ENCODE measurements at regions not wholly inside any gene's neighbourhood (a gene's known extent, or its start where the extent isn't known, plus 50 kb on each side); places are given as distances from the start of the nearest gene placed in this dataset.
A peak's percentile ranks its signal among the peaks of the same experiment; 100 is the strongest.

GRCh38 chr10:47192273-47192672 is 107.7 kb upstream of the GDF10 start:
- Histone ChIP-seq H3K27ac (ENCODE audit: low read depth, low read length) (no peak overlapping the region), H3K27me3 (ENCODE audit: control insufficient read depth in 5 of 5, insufficient read depth in 4 of 5, low read length in 5 of 5) (no peaks in the 10 kb centered on the region), H3K4me3 (ENCODE audit: low read depth in 1 of 5, low read length in 5 of 5) (no peak overlapping the region), H3K4me1 (ENCODE audit: control insufficient read depth in 5 of 5, insufficient read depth in 5 of 5, low read length in 5 of 5) (no peaks in the 10 kb centered on the region), H3K9ac (ENCODE audit: low read length in 5 of 5) (no peak overlapping the region), H3K9me3 (ENCODE audit: control insufficient read depth in 5 of 5, low read length in 5 of 5) (no peaks in the 10 kb centered on the region), H3K36me3 (ENCODE audit: control insufficient read depth in 5 of 5, insufficient read depth in 5 of 5, low read length in 5 of 5) (no peaks in the 10 kb centered on the region)

- no peaks in the 10 kb centered on the region for H3K4me1 ChIP-seq (ENCODE audit: control insufficient read depth in 5 of 5, insufficient read depth in 5 of 5, low read length in 5 of 5)
- H3K27ac ChIP-seq (ENCODE audit: low read depth, low read length), result no peak overlapping the region
- no peak overlapping the region for H3K4me3 ChIP-seq (ENCODE audit: low read depth in 1 of 5, low read length in 5 of 5)
- H3K9ac ChIP-seq (ENCODE audit: low read length in 5 of 5), result no peak overlapping the region
- H3K9me3 ChIP-seq (ENCODE audit: control insufficient read depth in 5 of 5, low read length in 5 of 5), result no peaks in the 10 kb centered on the region
- no peaks in the 10 kb centered on the region for H3K27me3 ChIP-seq (ENCODE audit: control insufficient read depth in 5 of 5, insufficient read depth in 4 of 5, low read length in 5 of 5)
- H3K36me3 ChIP-seq (ENCODE audit: control insufficient read depth in 5 of 5, insufficient read depth in 5 of 5, low read length in 5 of 5), result no peaks in the 10 kb centered on the region
These were observed 106.3 kb upstream of the GDF10 start for GRCh38 chr10:47193666-47194065.

- H3K4me1 ChIP-seq (ENCODE audit: control insufficient read depth in 5 of 5, insufficient read depth in 5 of 5, low read length in 5 of 5), result peaks cover 0 to 1% (median 0%) of the 10 kb centered on the region in 5 donors
- no peaks in the 10 kb centered on the region for H3K27me3 ChIP-seq (ENCODE audit: control insufficient read depth in 5 of 5, insufficient read depth in 4 of 5, low read length in 5 of 5)
- H3K9ac ChIP-seq (ENCODE audit: low read length in 5 of 5), result no peak overlapping the region
- H3K4me3 ChIP-seq (ENCODE audit: low read depth in 1 of 5, low read length in 5 of 5), result no peak overlapping the region
- no peaks in the 10 kb centered on the region for H3K36me3 ChIP-seq (ENCODE audit: control insufficient read depth in 5 of 5, insufficient read depth in 5 of 5, low read length in 5 of 5)
- H3K9me3 ChIP-seq (ENCODE audit: control insufficient read depth in 5 of 5, low read length in 5 of 5), result no peaks in the 10 kb centered on the region
- H3K27ac ChIP-seq (ENCODE audit: low read depth, low read length), result no peak overlapping the region
These were observed 104.6 kb upstream of the GDF10 start for GRCh38 chr10:47195274-47195885.

- peaks cover 0 to 3% (median 0%) of the 10 kb centered on the region in 5 donors for H3K4me1 ChIP-seq (ENCODE audit: control insufficient read depth in 5 of 5, insufficient read depth in 5 of 5, low read length in 5 of 5)
- H3K9me3 ChIP-seq (ENCODE audit: control insufficient read depth in 5 of 5, low read length in 5 of 5), result peaks cover 0 to 5% (median 0%) of the 10 kb centered on the region in 5 donors
- no peak overlapping the region for H3K4me3 ChIP-seq (ENCODE audit: low read depth in 1 of 5, low read length in 5 of 5)
- H3K36me3 ChIP-seq (ENCODE audit: control insufficient read depth in 5 of 5, insufficient read depth in 5 of 5, low read length in 5 of 5), result no peaks in the 10 kb centered on the region
- no peaks in the 10 kb centered on the region for H3K27me3 ChIP-seq (ENCODE audit: control insufficient read depth in 5 of 5, insufficient read depth in 4 of 5, low read length in 5 of 5)
- no peak overlapping the region for H3K9ac ChIP-seq (ENCODE audit: low read length in 5 of 5)
- H3K27ac ChIP-seq (ENCODE audit: low read depth, low read length), result no peak overlapping the region
These were observed 103.3 kb upstream of the GDF10 start for GRCh38 chr10:47196691-47197090.

- H3K36me3 ChIP-seq (ENCODE audit: control insufficient read depth in 5 of 5, insufficient read depth in 5 of 5, low read length in 5 of 5), result no peaks in the 10 kb centered on the region
- H3K9me3 ChIP-seq (ENCODE audit: control insufficient read depth in 5 of 5, low read length in 5 of 5), result peaks cover 0 to 5% (median 0%) of the 10 kb centered on the region in 5 donors
- peaks cover 0 to 3% (median 0%) of the 10 kb centered on the region in 5 donors for H3K4me1 ChIP-seq (ENCODE audit: control insufficient read depth in 5 of 5, insufficient read depth in 5 of 5, low read length in 5 of 5)
- no peaks in the 10 kb centered on the region for H3K27me3 ChIP-seq (ENCODE audit: control insufficient read depth in 5 of 5, insufficient read depth in 4 of 5, low read length in 5 of 5)
- H3K27ac ChIP-seq (ENCODE audit: low read depth, low read length), result no peak overlapping the region
- no peak overlapping the region for H3K9ac ChIP-seq (ENCODE audit: low read length in 5 of 5)
- no peak overlapping the region for H3K4me3 ChIP-seq (ENCODE audit: low read depth in 1 of 5, low read length in 5 of 5)
These were observed 101.8 kb upstream of the GDF10 start for GRCh38 chr10:47198221-47198620.

- Histone ChIP-seq H3K4me1 (ENCODE audit: control insufficient read depth in 5 of 5, insufficient read depth in 5 of 5, low read length in 5 of 5) (peaks cover 3 to 46% (median 22%) of the 10 kb centered on the region in 5 donors), H3K4me3 (ENCODE audit: low read depth in 1 of 5, low read length in 5 of 5) (no peak overlapping the region), H3K27ac (ENCODE audit: low read depth, low read length) (peak overlapping the region; percentile 42), H3K9ac (ENCODE audit: low read length in 5 of 5) (no peak overlapping the region), H3K36me3 (ENCODE audit: control insufficient read depth in 5 of 5, insufficient read depth in 5 of 5, low read length in 5 of 5) (no peaks in the 10 kb centered on the region), H3K27me3 (ENCODE audit: control insufficient read depth in 5 of 5, insufficient read depth in 4 of 5, low read length in 5 of 5) (no peaks in the 10 kb centered on the region), H3K9me3 (ENCODE audit: control insufficient read depth in 5 of 5, low read length in 5 of 5) (peaks cover 0 to 7% (median 0%) of the 10 kb centered on the region in 5 donors)
These were observed 94.8 kb upstream of the GDF10 start for GRCh38 chr10:47205192-47205591.

GRCh38 chr10:47206449-47207280 is 93.3 kb upstream of the GDF10 start:
- Histone ChIP-seq H3K9me3 (ENCODE audit: control insufficient read depth in 5 of 5, low read length in 5 of 5) (peaks cover 0 to 7% (median 0%) of the 10 kb centered on the region in 5 donors), H3K36me3 (ENCODE audit: control insufficient read depth in 5 of 5, insufficient read depth in 5 of 5, low read length in 5 of 5) (no peaks in the 10 kb centered on the region), H3K4me1 (ENCODE audit: control insufficient read depth in 5 of 5, insufficient read depth in 5 of 5, low read length in 5 of 5) (peaks cover 3 to 48% (median 28%) of the 10 kb centered on the region in 5 donors), H3K9ac (ENCODE audit: low read length in 5 of 5) (no peak overlapping the region), H3K4me3 (ENCODE audit: low read depth in 1 of 5, low read length in 5 of 5) (no peak overlapping the region), H3K27ac (ENCODE audit: low read depth, low read length) (peak overlapping the region; percentile 42), H3K27me3 (ENCODE audit: control insufficient read depth in 5 of 5, insufficient read depth in 4 of 5, low read length in 5 of 5) (no peaks in the 10 kb centered on the region)

- peak overlapping the region; percentile 42 for H3K27ac ChIP-seq (ENCODE audit: low read depth, low read length)
- peak overlapping the region in 4 of 5 donors; percentile 8 to 42 (median 34) for H3K4me3 ChIP-seq (ENCODE audit: low read depth in 1 of 5, low read length in 5 of 5)
- no peaks in the 10 kb centered on the region for H3K36me3 ChIP-seq (ENCODE audit: control insufficient read depth in 5 of 5, insufficient read depth in 5 of 5, low read length in 5 of 5)
These were observed 92.7 kb upstream of the GDF10 start for GRCh38 chr10:47207281-47207615.

GRCh38 chr10:47207894-47208469 is 92.0 kb upstream of the GDF10 start:
- Histone ChIP-seq H3K9ac (ENCODE audit: low read length in 5 of 5) (peak overlapping the region in 1 of 5 donors; percentile 66), H3K4me3 (ENCODE audit: low read depth in 1 of 5, low read length in 5 of 5) (peak overlapping the region in 4 of 5 donors; percentile 12 to 42 (median 34)), H3K9me3 (ENCODE audit: control insufficient read depth in 5 of 5, low read length in 5 of 5) (peaks cover 0 to 6% (median 5%) of the 10 kb centered on the region in 5 donors), H3K4me1 (ENCODE audit: control insufficient read depth in 5 of 5, insufficient read depth in 5 of 5, low read length in 5 of 5) (peaks cover 3 to 48% (median 28%) of the 10 kb centered on the region in 5 donors), H3K27ac (ENCODE audit: low read depth, low read length) (peak overlapping the region; percentile 42), H3K36me3 (ENCODE audit: control insufficient read depth in 5 of 5, insufficient read depth in 5 of 5, low read length in 5 of 5) (no peaks in the 10 kb centered on the region), H3K27me3 (ENCODE audit: control insufficient read depth in 5 of 5, insufficient read depth in 4 of 5, low read length in 5 of 5) (no peaks in the 10 kb centered on the region)

More at GRCh38 chr10:47207281-47207615, 92.7 kb upstream of the GDF10 start:
- Histone ChIP-seq H3K9ac (ENCODE audit: low read length in 5 of 5) (peak overlapping the region in 2 of 5 donors; percentile 50 to 66), H3K9me3 (ENCODE audit: control insufficient read depth in 5 of 5, low read length in 5 of 5) (peaks cover 0 to 7% (median 3%) of the 10 kb centered on the region in 5 donors), H3K27me3 (ENCODE audit: control insufficient read depth in 5 of 5, insufficient read depth in 4 of 5, low read length in 5 of 5) (no peaks in the 10 kb centered on the region), H3K4me1 (ENCODE audit: control insufficient read depth in 5 of 5, insufficient read depth in 5 of 5, low read length in 5 of 5) (peaks cover 3 to 48% (median 28%) of the 10 kb centered on the region in 5 donors)

GRCh38 chr10:47209466-47209865 is 90.5 kb upstream of the GDF10 start:
- Histone ChIP-seq H3K27ac (ENCODE audit: low read depth, low read length) (no peak overlapping the region), H3K9ac (ENCODE audit: low read length in 5 of 5) (no peak overlapping the region), H3K36me3 (ENCODE audit: control insufficient read depth in 5 of 5, insufficient read depth in 5 of 5, low read length in 5 of 5) (no peaks in the 10 kb centered on the region), H3K9me3 (ENCODE audit: control insufficient read depth in 5 of 5, low read length in 5 of 5) (peaks cover 0 to 6% (median 4%) of the 10 kb centered on the region in 5 donors), H3K4me3 (ENCODE audit: low read depth in 1 of 5, low read length in 5 of 5) (no peak overlapping the region), H3K4me1 (ENCODE audit: control insufficient read depth in 5 of 5, insufficient read depth in 5 of 5, low read length in 5 of 5) (peaks cover 3 to 51% (median 31%) of the 10 kb centered on the region in 5 donors), H3K27me3 (ENCODE audit: control insufficient read depth in 5 of 5, insufficient read depth in 4 of 5, low read length in 5 of 5) (no peaks in the 10 kb centered on the region)
